Hematopoietic multipotent progenitor cell treated with erythropoietin and hydrocortisone succinate and interleukin-3 and kit ligand, for 8 days (in vitro differentiated cells): ENCODE measurements at regions not wholly inside any gene's neighbourhood (a gene's known extent, or its start where the extent isn't known, plus 50 kb on each side); places are given as distances from the start of the nearest gene placed in this dataset.

Experiments used
- DNase-seq: peaks from one replicate; pipeline ENCODE4 v3.0.0-alpha.2; 2015

DNA sequence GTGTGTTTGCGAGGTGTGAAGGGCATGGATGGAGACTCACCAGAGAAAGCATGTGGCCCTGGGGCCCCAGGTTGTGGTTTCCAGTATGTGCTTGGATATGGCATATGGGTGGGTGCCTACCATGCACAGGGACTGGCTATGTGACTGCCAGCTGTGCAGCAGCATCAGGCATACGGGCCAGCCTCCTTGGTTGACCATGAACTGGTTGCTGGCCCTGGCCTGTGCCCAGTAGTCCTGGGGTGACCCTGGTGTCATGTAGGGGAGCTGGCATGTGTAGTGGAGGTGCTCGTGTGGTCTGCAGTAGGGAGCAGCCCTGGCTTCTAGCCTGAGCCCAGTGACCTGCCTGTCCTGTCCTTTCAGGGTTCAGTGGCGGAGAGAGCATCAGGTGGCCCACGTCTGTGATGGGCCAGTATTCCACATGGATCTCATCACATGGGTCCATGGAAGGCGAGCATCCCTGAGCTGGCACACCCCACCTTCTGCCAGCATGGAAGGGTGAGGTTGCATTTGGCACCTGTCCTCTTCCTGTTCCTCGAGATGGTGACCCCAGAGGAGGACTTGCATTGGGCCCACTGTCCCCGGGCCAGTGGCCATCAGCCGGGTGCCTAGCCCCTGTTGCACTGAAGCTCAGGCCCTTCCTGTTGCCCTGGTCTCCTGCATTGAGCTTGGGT, 228.9 kb downstream of the SNRPN start:
- no peak for DNase-seq

DNA sequence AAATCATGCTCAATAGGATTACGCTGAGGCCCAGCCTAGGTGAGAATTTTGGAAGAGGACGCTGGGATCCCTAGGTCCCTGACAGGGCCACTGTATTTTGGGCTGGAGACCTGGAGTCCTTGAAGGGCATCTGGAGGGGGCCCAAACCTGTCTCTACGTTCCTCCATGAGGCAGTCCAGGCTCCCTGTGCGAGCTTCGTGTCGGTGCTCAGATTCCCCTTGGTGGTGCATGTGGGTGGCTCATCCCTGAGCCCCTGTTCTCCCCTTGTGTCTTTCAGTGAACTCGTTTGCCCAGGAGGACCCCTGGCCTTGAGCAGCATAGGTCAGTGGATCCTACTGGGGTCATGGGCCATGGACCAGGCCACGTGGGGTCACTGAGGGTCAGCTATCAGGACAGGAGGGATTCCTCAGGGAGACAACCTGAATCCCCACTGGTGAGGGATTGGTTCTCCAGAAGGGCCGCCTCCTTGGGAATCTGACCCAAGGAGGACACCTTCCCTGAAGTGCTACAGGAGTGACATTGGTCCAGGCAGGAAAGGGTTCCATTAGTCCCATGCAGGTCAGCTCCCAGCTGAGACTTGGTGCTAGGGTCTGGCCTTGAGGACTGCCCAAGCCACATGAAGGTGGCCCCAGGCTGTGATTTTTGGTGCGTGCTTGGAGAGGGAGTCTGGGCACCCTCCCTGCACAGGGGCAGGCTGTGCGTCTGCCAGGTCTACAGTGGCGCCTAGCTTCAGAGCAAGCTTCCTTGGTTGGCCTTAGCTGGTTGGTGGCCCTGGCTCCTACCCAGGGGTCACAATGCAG, 229.8 kb downstream of the SNRPN start:
- no peak for DNase-seq

DNA sequence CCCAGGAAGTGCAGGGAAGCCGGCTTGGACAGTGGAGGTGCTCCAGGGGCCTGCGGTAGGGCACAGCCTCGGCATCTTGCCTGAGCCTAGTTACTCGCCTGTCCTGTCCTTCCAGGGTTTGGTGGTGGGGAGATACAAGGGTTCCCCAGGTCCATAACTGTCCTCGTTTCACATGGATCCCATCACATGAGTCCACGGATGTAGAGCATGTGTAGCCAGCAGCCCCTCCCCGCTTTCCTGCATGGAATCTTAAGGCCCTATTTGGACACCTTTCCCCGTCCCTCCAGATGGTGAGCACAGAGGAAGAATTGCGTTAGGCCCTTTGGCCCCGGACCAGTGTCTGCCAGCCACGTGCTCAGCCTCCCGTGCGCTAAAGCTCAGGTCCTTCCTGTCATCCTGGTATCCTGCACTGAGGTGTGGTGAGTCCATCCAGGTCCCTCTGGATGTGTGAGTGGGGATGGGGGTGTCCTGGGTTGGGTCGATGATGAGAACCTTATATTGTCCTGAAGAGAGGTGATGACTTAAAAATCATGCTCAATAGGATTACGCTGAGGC, 230.4 kb downstream of the SNRPN start:
- no peak for DNase-seq

DNA sequence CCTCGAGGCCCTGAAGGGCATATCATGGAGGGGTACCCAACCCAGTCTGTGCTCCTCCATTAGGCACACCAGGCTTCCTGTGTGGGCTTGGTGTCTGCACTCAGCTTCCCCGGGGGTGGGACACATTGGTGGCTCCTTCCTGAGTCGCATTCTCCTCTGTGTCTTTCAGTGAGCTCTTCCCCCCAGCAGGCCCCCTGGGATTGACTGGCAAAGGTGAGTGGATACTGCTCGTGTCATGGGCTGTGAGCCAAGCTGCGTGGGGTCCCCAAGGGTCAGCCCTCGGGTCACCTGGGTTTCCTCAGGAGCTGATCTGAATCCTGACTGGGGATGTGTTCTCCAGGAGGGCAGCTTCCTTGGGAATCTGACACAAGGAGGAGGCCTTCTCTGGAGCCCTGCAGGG, 231.0 kb downstream of the SNRPN start:
- no peak for DNase-seq

DNA sequence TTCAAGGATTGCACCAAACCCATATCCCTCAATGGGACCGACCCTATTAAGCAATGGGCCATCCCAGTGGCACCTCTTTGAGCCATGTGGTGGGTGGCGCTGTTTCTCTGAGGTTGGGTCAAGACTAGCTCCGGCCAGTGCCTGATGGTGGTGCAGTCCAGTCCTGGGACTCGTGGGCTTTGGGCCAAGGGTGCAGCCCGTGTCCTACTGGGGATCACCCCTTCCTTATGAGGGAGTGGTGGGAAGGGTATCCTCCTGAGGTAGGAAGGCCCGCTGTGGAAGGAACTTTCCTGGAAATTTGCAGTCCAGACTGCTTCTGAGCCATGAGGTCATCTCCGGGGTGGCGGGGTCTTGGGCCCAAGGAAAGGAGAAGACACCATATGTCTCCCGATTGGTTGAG, 231.6 kb downstream of the SNRPN start:
- no peak for DNase-seq

DNA sequence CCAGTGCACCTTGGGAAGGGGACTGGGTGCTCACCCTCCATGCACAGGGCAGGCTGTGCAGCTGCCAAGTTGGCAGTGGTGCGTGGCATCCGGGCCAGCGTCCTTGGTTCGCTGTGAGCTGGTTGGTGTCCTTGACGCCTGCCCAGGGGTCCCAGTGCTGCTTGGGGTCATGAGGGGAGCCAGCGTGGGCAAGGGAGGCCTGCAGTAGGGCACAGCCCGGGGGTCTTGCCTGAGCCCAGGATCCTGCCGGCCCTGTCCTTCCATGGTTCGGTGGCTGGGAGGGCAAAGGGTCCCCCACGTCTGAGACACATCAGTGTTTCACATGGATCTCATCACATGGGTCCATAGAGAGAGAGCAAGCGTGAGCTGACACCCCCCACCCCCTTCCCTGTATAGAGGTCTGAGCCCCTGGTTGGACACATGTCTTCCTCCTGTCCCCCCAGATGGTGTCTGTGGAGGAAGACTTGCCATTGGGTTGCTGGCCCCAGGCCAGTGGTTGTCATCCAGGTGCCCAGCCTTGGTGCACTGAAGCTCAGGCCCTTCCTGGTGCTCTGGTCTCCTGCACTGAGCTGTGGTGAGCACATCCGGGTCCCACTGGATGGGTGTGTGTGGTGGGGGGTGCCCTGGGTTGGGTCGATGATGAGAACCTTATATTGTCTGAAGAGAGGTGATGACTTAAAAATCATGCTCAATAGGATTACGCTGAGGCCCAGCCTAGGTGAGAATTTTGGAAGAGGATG, 232.3 kb downstream of the SNRPN start:
- no peak for DNase-seq

DNA sequence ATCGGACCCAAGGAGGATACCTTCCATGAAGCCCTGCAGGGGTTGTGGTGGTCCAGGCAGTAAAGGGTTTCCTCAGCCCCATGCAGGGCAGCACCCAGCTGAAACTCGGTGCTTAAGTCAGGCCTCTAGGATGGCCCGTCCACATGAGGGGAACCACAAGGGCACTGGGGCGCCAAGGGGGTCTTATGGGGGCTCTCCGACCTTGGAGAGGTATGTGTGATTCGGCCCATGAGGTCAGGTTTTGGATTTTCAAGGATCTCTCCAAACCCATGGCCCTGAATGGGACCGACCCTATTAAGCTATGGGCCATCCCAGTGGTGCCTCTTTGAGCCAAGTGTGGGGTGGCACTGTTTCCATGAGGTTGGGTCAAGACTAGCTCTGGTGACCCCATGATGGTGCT, 233.3 kb downstream of the SNRPN start:
- no peak for DNase-seq

DNA sequence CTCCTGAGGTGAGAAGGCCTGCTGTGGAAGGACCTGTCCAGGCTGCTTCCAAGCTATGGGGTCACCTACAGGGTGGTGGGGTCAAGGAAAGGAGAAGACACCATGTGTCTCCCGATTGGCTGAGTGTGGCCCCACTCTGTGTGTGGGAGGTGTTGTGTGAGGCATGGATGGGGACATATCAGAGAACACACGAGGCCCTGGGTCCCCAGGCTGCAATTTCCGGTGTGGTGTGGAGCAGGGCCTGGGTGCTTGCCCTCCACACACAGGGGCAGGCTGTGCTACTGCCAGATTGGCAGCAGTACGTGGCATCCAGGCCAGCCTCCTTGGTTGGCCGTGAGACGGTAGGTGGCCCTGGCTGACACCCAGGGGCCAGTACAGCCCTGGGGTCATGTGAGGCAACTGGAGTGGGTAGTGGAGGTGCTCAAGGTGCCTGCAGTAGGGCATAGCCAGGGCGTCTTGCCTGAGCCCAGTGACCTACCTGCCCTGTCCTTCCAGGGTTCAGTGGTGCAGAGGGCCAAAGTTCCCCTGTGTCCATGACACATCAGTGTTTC, 233.8 kb downstream of the SNRPN start:
- DNase-seq, result no peak

DNA sequence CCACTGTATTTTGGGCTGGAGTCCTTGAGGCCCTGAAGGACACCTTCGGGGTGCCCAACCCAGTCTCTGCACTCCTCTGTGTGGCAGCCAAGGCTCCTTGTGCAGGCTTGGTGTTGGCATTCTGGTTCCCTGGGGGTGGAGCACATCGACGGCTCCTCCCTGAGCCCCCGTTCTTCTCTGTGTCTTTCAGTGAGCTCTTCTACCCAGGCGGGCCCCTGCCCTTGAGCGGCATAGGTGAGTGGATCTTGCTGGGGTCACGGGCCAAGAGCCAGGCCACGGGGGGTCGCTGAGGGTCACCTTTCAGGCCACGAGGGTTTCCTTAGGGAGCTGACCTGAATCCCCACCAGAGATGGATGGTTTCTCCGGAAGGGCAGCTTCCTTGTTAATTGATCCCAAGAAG, 234.8 kb downstream of the SNRPN start:
- no peak for DNase-seq

DNA sequence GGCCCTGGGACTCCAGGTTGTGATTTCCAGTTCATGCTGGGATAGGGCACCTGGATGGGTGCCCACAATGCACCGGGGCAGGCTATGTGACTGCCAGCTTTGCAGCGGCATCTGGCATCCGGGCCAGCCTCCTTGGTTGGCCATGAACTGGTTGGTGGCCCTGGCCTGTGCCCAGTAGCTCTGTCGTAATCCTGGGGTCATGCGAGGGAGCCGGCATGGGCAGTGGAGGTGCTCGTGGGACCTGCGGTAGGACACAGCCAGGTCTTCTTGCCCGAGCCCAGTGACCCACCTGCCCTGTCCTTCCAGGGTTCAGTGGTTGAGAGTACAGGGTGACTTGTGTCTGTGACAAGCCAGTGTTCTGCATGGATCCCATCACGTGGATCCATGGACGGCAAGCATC, 237.9 kb downstream of the SNRPN start:
- no peak for DNase-seq

DNA sequence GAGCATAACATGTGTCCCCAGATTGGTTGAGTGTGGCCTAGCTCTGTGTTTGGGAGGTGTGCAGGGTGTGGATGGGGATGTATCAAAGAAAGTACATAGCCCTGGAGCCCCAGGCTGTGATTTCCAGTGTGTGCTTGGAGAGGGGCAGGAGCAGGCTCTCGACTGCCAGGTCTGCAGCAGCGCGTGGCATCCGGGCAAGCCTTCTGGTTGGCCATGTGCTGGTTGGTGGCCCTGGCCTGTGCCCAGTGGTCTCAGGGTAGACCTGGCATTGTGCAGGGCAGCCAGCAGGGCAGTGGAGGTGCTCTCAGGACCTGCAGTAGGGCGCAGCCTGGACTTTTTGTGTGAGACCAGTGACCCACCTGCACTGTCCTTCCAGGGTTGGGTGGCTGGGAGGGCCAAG, 231.5 kb downstream of the UBE3A start:
- no peak for DNase-seq

DNA sequence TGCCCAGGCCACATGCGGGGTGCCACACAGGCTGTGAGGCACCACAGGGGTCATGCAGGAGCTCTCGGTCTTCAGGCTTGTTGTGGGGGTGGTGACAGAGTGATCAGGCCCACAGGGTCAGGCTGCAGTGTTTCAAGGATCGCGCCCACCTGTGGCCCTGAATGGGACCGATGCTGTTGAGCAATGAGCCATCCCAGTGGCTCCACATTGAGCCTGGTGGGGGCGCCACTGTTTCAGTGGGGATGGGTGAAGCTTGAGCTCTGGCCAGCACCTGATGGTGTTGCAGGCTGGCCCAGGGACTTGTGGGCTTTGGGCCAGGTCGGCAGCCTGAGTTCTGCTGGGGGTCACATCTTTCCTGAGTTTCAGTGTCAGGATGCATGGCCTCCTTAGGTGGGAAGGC, 230.1 kb downstream of the UBE3A start:
- DNase-seq, result no peak

DNA sequence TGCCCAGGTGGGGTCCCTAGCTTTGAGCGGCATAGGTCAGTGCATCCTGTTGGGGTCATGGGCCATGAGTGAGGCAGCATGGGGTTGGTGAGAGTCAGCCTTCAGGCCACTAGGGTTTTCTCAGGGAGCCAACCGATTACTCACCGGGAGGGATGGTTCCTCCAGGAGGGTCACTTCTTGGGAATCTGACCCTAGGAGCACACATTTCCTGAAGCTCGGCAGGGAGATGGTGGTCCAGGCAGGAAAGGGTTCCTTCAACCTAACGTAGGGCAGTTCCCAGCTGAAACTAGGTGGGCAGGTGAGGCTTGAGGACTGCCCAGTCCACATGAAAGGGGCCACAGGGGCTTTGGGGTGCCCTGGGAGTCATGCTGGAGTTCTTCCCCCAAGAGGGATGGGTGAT, 218.0 kb downstream of the UBE3A start:
- no peak for DNase-seq

DNA sequence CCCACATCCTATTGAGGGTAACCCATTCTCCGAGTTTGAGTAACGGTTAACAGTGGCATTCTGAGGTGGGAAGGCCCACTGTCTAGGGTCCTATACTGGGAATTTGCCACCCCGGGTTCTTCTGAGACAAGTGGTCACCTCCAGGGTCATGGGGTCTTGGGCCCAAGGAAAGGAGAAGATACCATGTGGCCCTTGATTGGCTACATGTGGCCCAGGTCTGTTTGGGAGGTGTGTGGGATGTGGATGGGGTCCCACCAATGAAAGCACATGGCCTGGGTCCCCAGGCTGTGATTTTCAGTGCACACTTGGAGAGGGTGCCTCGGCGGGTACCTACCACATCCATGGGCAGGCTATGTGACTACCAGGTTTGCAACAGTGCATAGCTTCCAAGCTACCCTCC, 214.4 kb downstream of the UBE3A start:
- DNase-seq, result no peak

DNA sequence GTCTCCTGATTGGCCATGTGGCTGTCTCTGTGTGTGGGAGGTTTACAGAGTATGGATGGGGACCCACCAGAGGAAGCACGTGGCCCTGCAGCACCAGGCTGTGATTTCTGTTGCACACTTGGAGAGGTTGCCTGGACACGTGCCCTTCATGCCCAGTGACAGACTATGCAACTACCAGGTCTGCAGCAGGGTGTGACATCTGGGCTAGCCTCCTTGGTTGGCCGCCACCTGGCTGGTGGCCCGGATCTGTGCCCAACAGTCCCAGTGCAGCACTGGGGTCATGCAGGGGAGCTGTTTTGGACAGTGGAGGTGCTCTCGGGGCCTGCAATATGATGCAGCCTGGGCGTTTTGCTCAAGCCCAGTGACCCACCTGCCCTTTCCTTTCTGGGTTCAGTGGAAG, 212.5 kb downstream of the UBE3A start:
- no peak for DNase-seq

DNA sequence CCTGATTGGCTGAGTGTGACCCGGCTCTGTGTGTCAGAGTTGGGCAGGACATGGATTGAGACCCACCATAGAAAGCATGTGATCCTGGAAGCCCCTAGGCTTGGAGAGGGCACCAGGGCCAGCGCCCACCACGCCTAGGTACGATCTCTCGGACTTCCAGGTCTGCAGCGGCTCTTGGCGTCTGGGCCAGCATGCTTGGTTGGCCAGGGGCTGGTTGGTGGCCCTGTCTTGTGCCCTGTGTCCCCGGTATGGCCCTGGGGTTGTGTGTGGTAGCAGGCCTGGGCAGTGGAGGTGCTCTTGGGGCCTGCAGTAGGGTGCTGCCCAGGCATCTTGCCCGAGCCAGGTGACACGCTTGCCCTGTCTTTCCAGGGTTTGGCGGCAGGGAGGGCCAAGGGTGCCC, 210.6 kb downstream of the UBE3A start:
- DNase-seq, result no peak

DNA sequence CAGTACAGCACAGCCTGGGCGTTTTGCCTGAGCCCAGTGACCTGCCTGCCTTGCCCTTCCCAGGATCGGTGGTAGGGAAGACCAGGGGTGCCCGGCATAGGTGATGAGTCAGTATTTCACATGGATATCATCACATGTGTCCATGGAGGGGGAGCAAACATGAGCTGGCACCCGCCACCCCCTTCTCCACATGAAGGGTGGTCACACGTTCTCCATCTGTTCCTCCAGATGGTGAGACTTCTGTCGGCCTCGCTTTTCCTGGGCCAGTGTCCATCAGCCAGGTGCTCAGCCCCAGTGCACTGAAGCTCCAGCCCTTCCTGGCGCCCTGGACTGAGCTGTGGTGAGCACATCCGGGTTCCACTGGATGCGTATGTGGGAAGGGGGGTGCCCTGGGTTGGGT, 208.4 kb downstream of the UBE3A start:
- no peak for DNase-seq

DNA sequence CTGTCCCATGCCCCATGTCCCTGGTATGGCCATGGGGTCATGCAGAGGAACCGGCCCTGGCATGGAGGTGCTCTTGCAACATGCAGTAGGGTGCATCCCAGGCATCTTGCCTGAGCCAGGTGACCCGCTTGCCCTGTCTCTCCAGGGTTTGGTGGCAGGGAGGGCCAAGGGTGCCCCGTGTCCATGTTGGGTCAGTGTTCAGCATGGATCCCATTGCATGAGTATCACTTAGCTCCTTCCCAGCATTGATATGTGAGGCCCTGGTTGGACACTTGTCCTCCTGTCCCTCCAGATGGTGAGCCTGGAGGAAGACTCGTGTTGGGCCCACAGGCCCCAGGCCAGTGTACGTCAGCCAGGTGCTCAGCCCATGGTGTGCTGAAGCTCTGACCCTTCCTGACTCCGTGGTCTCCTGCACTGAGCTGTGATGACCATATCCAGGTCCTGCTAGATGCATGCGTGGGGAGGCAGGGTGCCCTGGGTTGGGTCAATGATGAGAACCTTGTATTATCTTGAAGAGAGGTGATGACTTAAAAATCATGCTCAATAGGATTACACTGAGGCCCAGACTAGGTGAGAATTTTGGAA, 205.0 kb downstream of the UBE3A start:
- DNase-seq, result no peak

DNA sequence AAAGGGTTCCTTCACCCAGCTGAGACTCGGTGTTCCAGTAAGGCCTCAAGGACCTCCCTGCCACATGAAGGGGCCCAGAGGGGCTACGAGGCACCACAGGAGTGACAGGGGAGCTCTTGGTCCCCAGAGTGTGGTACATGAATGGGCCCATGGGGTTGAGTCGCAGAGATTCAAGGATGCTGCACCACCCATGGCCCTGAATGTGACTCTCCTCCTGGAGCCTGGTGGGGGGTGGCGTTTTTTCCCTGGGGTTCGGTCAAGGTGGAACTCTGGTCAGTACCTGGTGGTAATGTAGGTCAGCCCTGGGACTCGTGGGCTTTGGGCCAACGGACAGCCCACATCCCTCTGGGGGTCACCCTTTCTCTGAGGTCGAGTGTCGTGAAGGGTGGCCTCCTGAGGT, 204.0 kb downstream of the UBE3A start:
- DNase-seq, result no peak

DNA sequence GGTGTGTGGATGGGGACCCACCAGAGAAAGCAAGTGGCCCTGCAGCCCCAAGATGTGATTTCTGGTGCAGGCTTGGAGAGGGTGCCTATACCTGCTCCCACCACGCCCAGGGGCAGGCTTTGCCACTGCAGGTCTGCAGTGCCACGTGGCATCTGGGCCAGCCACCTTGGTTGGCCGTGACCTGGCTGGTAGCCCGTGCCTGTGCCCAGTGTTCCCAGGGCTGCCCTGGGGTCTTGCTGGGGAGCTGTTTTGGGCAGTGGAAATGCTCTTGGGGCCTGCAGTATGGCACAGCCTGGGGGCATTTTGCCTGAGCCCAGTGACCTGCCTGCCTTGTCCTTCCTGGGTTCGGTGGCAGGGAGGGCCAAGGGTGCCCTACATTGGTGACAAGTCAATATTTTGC, 203.4 kb downstream of the UBE3A start:
- no peak for DNase-seq

DNA sequence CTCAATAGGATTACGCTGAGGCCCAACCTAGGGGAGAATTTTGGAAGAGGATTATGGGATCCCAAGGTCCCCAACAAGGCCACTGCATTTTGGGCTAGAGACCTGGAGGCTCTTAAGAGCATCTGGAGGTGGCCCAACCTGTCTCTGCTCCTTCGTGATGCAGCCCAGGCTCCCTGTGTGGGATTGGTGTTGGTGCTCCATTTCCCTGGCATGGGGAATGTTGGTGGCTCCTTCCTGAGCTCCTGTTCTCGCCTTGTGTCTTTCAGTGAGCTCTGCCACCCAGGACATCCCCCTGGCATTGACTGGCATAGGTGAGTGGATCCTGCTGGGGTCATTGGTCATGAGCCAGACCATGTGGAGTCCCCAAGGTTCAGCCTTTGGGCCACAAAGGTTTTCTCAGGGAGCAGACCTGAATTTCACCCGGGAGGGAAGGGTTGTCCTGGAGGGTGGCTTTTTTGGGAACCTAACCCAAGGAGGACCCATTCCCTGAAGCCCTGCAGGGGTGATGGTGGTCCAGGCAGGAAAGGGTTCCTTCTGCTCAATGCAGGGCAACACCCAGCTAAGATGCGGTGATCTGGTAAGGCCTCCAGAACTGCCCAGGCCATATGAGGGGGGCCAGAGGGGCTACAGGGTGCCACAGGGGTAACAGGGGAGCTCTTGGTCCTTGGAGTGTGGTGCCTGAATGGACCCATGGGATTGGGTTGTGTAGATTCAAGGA, 202.5 kb downstream of the UBE3A start:
- DNase-seq, result no peak

DNA sequence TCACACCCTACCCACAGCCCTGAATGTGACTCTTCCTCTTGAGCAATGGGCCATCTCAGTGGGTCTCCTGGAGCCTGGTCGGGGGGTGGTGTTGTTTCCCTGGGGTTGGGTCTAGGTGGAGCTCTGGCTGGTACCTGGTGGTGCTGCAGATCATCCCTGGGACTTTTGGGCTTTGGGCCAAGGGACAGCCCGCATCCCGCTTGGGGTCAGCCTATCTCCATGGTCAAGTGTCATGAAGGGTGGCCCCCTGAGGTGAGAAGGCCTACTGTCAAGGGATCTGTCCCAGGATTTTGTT, 202.0 kb downstream of the UBE3A start:
- no peak for DNase-seq
